OCI-M1 (cell line): ENCODE measurements at regions not wholly inside any gene's neighbourhood (a gene's known extent, or its start where the extent isn't known, plus 50 kb on each side); places are given as distances from the start of the nearest gene placed in this dataset.

ENCODE experiments used
- DNase-seq: peaks from one replicate; lab custom pipeline; 2025; lab: John Stamatoyannopoulos, UW

GRCh38 chr6:169046483-169047192, 207.0 kb downstream of the THBS2 start:
- no peak for DNase-seq

GRCh38 chr6:169046021-169046420, 207.6 kb downstream of the THBS2 start:
- DNase-seq, result no peak

GRCh38 chr6:169045486-169045885, 208.2 kb downstream of the THBS2 start:
- DNase-seq, result no peak

- no peak for DNase-seq
Observed at GRCh38 chr6:169044381-169045230, 209.0 kb downstream of the THBS2 start.

GRCh38 chr6:169042061-169042460, 211.6 kb downstream of the THBS2 start:
- no peak for DNase-seq

GRCh38 chr6:169041078-169041477, 212.6 kb downstream of the THBS2 start:
- DNase-seq, result no peak

- no peak for DNase-seq
Observed at GRCh38 chr6:169038691-169039090, 215.0 kb downstream of the THBS2 start.

- no peak for DNase-seq
Observed at GRCh38 chr6:169035385-169036240, 218.0 kb downstream of the THBS2 start.

- DNase-seq, result no peak
Observed at GRCh38 chr6:169034516-169035167, 219.0 kb downstream of the THBS2 start.

GRCh38 chr6:169029861-169030260, 223.8 kb downstream of the THBS2 start:
- DNase-seq, result no peak

GRCh38 chr6:169028343-169028742, 225.3 kb downstream of the THBS2 start:
- DNase-seq, result no peak

GRCh38 chr6:169026175-169026574, 227.5 kb downstream of the THBS2 start:
- no peak for DNase-seq

GRCh38 chr6:169024047-169024660, 229.5 kb downstream of the THBS2 start:
- no peak for DNase-seq

GRCh38 chr6:169023161-169023874, 230.3 kb downstream of the THBS2 start:
- DNase-seq, result no peak

GRCh38 chr6:169022079-169022478, 231.6 kb downstream of the THBS2 start:
- no peak for DNase-seq

- no peak for DNase-seq
Observed at GRCh38 chr6:169020821-169021220, 232.8 kb downstream of the THBS2 start.

- no peak for DNase-seq
Observed at GRCh38 chr6:169019727-169020491, 233.7 kb downstream of the THBS2 start.

GRCh38 chr6:169019111-169019510, 234.5 kb downstream of the THBS2 start:
- DNase-seq, result no peak

GRCh38 chr6:169016758-169017157, 236.9 kb downstream of the THBS2 start:
- DNase-seq, result no peak
